ENCODE measurements at regions not wholly inside any gene's neighbourhood (a gene's known extent, or its start where the extent isn't known, plus 50 kb on each side); places are given as distances from the start of the nearest gene placed in this dataset.

DNA sequence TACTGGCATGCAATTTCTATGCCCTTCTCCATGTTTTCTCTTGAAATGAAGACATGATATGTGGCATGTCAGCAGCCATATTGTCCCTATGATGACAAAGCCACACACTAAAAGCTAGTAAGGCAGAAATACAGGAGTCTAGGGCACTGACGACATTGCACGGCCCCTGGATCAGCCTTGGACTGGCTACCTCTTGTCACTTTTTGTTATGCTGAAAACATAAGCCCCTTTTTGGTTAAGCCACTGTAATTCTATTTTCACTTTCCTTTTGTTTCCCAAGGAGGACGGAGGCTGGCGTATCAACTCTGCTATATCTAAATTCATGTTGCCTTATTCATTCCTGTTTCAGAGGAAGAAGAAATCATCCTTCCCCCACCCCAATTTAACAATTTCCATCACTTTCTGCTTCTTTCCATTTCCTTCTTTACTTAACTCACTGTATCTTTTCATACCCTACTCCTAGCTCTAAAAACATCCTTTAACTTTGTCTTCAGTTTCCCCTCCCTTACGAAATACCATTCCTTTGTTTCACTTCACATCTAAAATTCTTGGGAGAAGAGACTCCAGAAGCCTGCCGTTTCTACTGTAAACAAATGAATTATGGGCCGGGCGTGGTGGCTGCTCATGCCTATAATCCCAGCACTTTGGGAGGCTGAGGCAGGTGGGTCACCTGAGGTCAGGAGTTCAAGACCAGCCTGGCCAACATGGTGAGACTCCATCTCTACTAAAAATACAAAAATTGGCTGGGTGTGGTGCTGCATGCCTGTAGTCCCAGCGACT, 364.1 kb downstream of the PCNX1 start:
- 0 out of 2 replicates have a peak, but pooled peaks cover 17% of the 10 kb centered on the region for H3K9me2 ChIP-seq (ENCODE audit: insufficient read depth)
- no peaks in the 10 kb centered on the region for H3K79me2 ChIP-seq (replicated peaks; ENCODE audit: insufficient read depth)
- peaks cover 15% of the 10 kb centered on the region; the same call in 2 of the 3 replicates for H3K36me3 Mint-ChIP-seq (ENCODE audit: low read depth)
- TF ChIP-seq STAT1 (IDR thresholded peaks at IDR 0.05; ENCODE audit: unreplicated experiment) (no peak), EZH2 (IDR thresholded peaks at IDR 0.05; ENCODE audit: low read depth, unreplicated experiment) (no peak), EZH2phosphoT487 (IDR thresholded peaks at IDR 0.05; ENCODE audit: unreplicated experiment) (no peak), NANOG (IDR thresholded peaks at IDR 0.05; ENCODE audit: borderline replicate concordance) (no peak), ZNF114 (CRISPR knock-in tag; IDR thresholded peaks at IDR 0.05) (no peak), ZNF331 (CRISPR knock-in tag; IDR thresholded peaks at IDR 0.05; ENCODE audit: low read depth) (no peak), JUNB (IDR thresholded peaks at IDR 0.05; ENCODE audit: unreplicated experiment) (no peak), CREB1 (CRISPR knock-in tag; IDR thresholded peaks at IDR 0.05; ENCODE audit: low read depth) (no peak), POLR2AphosphoS5 (IDR thresholded peaks at IDR 0.05; ENCODE audit: low read depth) (no peak)
- TF ChIP-seq, protein P1, sequence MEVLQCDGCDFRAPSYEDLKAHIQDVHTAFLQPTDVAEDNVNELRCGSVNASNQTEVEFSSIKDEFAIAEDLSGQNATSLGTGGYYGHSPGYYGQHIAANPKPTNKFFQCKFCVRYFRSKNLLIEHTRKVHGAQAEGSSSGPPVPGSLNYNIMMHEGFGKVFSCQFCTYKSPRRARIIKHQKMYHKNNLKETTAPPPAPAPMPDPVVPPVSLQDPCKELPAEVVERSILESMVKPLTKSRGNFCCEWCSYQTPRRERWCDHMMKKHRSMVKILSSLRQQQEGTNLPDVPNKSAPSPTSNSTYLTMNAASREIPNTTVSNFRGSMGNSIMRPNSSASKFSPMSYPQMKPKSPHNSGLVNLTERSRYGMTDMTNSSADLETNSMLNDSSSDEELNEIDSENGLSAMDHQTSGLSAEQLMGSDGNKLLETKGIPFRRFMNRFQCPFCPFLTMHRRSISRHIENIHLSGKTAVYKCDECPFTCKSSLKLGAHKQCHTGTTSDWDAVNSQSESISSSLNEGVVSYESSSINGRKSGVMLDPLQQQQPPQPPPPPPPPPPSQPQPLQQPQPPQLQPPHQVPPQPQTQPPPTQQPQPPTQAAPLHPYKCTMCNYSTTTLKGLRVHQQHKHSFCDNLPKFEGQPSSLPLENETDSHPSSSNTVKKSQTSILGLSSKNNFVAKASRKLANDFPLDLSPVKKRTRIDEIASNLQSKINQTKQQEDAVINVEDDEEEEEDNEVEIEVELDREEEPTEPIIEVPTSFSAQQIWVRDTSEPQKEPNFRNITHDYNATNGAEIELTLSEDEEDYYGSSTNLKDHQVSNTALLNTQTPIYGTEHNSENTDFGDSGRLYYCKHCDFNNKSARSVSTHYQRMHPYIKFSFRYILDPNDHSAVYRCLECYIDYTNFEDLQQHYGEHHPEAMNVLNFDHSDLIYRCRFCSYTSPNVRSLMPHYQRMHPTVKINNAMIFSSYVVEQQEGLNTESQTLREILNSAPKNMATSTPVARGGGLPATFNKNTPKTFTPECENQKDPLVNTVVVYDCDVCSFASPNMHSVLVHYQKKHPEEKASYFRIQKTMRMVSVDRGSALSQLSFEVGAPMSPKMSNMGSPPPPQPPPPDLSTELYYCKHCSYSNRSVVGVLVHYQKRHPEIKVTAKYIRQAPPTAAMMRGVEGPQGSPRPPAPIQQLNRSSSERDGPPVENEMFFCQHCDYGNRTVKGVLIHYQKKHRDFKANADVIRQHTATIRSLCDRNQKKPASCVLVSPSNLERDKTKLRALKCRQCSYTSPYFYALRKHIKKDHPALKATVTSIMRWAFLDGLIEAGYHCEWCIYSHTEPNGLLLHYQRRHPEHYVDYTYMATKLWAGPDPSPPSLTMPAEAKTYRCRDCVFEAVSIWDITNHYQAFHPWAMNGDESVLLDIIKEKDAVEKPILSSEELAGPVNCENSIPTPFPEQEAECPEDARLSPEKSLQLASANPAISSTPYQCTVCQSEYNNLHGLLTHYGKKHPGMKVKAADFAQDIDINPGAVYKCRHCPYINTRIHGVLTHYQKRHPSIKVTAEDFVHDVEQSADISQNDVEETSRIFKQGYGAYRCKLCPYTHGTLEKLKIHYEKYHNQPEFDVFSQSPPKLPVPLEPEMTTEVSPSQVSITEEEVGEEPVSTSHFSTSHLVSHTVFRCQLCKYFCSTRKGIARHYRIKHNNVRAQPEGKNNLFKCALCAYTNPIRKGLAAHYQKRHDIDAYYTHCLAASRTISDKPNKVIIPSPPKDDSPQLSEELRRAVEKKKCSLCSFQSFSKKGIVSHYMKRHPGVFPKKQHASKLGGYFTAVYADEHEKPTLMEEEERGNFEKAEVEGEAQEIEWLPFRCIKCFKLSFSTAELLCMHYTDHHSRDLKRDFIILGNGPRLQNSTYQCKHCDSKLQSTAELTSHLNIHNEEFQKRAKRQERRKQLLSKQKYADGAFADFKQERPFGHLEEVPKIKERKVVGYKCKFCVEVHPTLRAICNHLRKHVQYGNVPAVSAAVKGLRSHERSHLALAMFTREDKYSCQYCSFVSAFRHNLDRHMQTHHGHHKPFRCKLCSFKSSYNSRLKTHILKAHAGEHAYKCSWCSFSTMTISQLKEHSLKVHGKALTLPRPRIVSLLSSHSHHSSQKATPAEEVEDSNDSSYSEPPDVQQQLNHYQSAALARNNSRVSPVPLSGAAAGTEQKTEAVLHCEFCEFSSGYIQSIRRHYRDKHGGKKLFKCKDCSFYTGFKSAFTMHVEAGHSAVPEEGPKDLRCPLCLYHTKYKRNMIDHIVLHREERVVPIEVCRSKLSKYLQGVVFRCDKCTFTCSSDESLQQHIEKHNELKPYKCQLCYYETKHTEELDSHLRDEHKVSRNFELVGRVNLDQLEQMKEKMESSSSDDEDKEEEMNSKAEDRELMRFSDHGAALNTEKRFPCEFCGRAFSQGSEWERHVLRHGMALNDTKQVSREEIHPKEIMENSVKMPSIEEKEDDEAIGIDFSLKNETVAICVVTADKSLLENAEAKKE (CRISPR knock-in tag; IDR thresholded peaks at IDR 0.05): no peak
- TF ChIP-seq, protein P2, sequence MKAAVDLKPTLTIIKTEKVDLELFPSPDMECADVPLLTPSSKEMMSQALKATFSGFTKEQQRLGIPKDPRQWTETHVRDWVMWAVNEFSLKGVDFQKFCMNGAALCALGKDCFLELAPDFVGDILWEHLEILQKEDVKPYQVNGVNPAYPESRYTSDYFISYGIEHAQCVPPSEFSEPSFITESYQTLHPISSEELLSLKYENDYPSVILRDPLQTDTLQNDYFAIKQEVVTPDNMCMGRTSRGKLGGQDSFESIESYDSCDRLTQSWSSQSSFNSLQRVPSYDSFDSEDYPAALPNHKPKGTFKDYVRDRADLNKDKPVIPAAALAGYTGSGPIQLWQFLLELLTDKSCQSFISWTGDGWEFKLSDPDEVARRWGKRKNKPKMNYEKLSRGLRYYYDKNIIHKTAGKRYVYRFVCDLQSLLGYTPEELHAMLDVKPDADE (IDR thresholded peaks at IDR 0.05): no peak
- TF ChIP-seq, protein P3, sequence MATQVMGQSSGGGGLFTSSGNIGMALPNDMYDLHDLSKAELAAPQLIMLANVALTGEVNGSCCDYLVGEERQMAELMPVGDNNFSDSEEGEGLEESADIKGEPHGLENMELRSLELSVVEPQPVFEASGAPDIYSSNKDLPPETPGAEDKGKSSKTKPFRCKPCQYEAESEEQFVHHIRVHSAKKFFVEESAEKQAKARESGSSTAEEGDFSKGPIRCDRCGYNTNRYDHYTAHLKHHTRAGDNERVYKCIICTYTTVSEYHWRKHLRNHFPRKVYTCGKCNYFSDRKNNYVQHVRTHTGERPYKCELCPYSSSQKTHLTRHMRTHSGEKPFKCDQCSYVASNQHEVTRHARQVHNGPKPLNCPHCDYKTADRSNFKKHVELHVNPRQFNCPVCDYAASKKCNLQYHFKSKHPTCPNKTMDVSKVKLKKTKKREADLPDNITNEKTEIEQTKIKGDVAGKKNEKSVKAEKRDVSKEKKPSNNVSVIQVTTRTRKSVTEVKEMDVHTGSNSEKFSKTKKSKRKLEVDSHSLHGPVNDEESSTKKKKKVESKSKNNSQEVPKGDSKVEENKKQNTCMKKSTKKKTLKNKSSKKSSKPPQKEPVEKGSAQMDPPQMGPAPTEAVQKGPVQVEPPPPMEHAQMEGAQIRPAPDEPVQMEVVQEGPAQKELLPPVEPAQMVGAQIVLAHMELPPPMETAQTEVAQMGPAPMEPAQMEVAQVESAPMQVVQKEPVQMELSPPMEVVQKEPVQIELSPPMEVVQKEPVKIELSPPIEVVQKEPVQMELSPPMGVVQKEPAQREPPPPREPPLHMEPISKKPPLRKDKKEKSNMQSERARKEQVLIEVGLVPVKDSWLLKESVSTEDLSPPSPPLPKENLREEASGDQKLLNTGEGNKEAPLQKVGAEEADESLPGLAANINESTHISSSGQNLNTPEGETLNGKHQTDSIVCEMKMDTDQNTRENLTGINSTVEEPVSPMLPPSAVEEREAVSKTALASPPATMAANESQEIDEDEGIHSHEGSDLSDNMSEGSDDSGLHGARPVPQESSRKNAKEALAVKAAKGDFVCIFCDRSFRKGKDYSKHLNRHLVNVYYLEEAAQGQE (IDR thresholded peaks at IDR 0.05; ENCODE audit: unreplicated experiment): no peak
- TF ChIP-seq, protein P4, sequence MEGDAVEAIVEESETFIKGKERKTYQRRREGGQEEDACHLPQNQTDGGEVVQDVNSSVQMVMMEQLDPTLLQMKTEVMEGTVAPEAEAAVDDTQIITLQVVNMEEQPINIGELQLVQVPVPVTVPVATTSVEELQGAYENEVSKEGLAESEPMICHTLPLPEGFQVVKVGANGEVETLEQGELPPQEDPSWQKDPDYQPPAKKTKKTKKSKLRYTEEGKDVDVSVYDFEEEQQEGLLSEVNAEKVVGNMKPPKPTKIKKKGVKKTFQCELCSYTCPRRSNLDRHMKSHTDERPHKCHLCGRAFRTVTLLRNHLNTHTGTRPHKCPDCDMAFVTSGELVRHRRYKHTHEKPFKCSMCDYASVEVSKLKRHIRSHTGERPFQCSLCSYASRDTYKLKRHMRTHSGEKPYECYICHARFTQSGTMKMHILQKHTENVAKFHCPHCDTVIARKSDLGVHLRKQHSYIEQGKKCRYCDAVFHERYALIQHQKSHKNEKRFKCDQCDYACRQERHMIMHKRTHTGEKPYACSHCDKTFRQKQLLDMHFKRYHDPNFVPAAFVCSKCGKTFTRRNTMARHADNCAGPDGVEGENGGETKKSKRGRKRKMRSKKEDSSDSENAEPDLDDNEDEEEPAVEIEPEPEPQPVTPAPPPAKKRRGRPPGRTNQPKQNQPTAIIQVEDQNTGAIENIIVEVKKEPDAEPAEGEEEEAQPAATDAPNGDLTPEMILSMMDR (conservative IDR thresholded peaks at IDR 0.05; ENCODE audit: low read depth in 2 of 2): no peak
- no peak overlapping the region for H3K4me3 ChIP-seq
- no peak overlapping the region for H3K27ac ChIP-seq (ENCODE audit: low read depth)
- no peaks in the 10 kb centered on the region; the same call in 1 of the 2 replicates for H3K36me3 ChIP-seq (ENCODE audit: insufficient read depth)
- ATAC-seq (no peak), DNase-seq (ENCODE audit: low spot score) (no peak)
- H3F3A ChIP-seq (replicated peaks; ENCODE audit: low read depth): no peaks in the 10 kb centered on the region
- no peak overlapping the region for H3K4me2 ChIP-seq
- no peak overlapping the region for H3K4me3 Mint-ChIP-seq
- no peaks in the 10 kb centered on the region for H3K27me3 ChIP-seq (ENCODE audit: insufficient read depth)
- peaks cover 24% of the 10 kb centered on the region for H3K9me3 Mint-ChIP-seq
- no peaks in the 10 kb centered on the region for H3K27me3 Mint-ChIP-seq (ENCODE audit: insufficient read depth, low read depth, poor library complexity)
- H3K4me1 ChIP-seq (ENCODE audit: insufficient read depth): no peaks in the 10 kb centered on the region
- H2AFZ ChIP-seq: no peak overlapping the region
- H4K20me1 ChIP-seq (replicated peaks; ENCODE audit: insufficient read depth): no peaks in the 10 kb centered on the region
- no peak overlapping the region for H3K27ac Mint-ChIP-seq
- no peaks in the 10 kb centered on the region; the same call in 2 of the 3 replicates for H3K4me1 Mint-ChIP-seq

Measured in GM23338 (cell line).